HFF-Myc (cell line): ENCODE measurements at regions not wholly inside any gene's neighbourhood (a gene's known extent, or its start where the extent isn't known, plus 50 kb on each side); places are given as distances from the start of the nearest gene placed in this dataset.

ENCODE experiments used
- DNase-seq: peaks from one replicate; pipeline ENCODE4 v3.0.0-alpha.2; 2011; ENCODE audit warnings: low read depth; ENCODE audit errors: extremely low read depth
- H3K4me3 ChIP-seq: replicated peaks from 2 replicates; pipeline ENCODE4 v1.5.1; 2011; ENCODE audit warnings: low read depth, mild to moderate bottlenecking, control low read depth, low read length
- CTCF ChIP-seq: IDR thresholded peaks from 2 replicates; pipeline ENCODE4 v1.5.1; 2012; ENCODE audit warnings: mild to moderate bottlenecking, low read depth, low read length, control low read depth; ENCODE audit errors: missing control alignments

DNA sequence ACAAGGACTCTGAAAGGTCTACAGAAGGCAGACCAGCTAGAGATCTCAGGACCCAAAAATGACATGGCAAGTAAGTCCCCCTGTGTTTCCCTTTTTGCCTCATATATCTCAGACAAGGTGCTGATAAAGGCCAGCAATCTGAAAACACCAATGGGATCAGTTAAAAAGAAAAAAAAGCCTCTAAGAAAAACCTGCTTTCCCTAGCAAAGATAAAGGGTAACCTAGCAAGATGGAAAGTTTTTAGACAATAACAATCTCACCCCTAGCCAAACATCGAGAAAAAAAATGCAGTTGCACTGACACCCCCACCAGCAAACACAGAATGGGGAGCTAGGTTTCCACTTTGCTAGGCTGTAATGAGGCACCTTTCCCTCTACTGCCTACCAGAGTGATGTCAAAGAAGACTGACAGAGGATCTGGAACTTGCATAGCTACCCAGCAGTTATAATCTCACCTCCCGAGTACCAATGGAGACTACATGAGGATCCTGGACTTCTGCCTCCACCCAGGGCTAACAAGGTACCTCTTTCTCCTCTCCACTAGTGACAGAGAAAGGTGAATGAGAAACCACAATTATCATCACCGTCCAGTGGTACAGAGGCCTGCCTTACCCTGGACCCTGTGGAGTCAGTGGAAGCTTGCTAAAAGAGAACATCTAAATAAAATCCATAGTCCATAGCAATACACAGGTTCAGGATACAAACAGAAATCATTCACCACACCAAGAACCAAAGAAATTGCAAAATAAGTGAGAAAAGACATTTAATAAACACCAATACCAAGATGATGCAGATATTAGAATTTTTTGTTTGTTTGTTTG is 240.8 kb downstream of the ARHGAP12 start:
- TF ChIP-seq CTCF = no peak
- DNase-seq = no peak
- no peak overlapping the region for H3K4me3 ChIP-seq

GRCh38 chr10:31686599-31686998 is 242.0 kb downstream of the ARHGAP12 start:
- H3K4me3 ChIP-seq = no peak overlapping the region
- no peak for DNase-seq
- no peak for TF ChIP-seq CTCF

GRCh38 chr10:31683682-31684081 is 244.9 kb downstream of the ARHGAP12 start:
- DNase-seq = no peak
- TF ChIP-seq CTCF = no peak
- no peak overlapping the region for H3K4me3 ChIP-seq

DNA sequence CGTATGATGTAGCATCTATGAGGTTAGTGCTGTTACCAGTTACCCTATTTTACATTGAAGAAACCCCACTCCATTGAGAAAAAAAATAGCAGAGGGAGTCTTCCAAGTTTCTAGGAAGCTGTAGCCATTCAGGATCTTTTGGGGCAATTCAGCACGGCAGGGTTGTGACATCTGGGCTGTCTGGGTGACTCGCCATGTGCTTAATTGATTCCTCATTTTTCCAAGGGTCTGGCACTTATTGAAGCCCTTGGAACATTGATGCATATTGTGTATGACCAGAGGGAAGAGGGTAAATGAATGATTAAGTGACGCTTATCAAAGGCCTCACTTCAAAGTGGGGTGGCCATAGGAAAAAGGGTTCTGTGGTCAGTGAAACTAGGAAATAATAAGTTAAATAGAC is 248.7 kb downstream of the ARHGAP12 start:
- no peak for TF ChIP-seq CTCF
- H3K4me3 ChIP-seq = no peak overlapping the region
- DNase-seq = no peak

GRCh38 chr10:31678575-31679516 is 249.8 kb downstream of the ARHGAP12 start:
- H3K4me3 ChIP-seq = no peak overlapping the region
- no peak for TF ChIP-seq CTCF
- DNase-seq = no peak

GRCh38 chr10:31678139-31678536 is 250.5 kb downstream of the ARHGAP12 start:
- no peak overlapping the region for H3K4me3 ChIP-seq
- TF ChIP-seq CTCF = no peak
- DNase-seq = no peak
